Skeletal muscle cell (primary cell): ENCODE measurements at regions not wholly inside any gene's neighbourhood (a gene's known extent, or its start where the extent isn't known, plus 50 kb on each side); places are given as distances from the start of the nearest gene placed in this dataset.
A peak's percentile ranks its signal among the peaks of the same experiment; 100 is the strongest.
"Not testable (repeated sequence)": the region's sequence is repeated elsewhere in the genome, so short reads cannot be mapped to it uniquely, and the experiment has no call there.

Source experiments
- DNase-seq: peaks from one replicate; pipeline ENCODE4 v3.0.0-alpha.2; 2010; ENCODE audit warnings: low read depth
- H3K4me3 ChIP-seq: 2 replicates; pipeline ENCODE4 v1.5.1; 2011; ENCODE audit warnings: low read depth, mild to moderate bottlenecking, control low read depth, low read length, moderate library complexity

- H3K4me3 ChIP-seq, result no peak overlapping the region
- DNase-seq, result no peak
Observed at GRCh38 chr2:189231719-189232323, 52.3 kb upstream of the COL5A2 start.

- H3K4me3 ChIP-seq, result no peak overlapping the region
- DNase-seq, result no peak
Observed at GRCh38 chr2:189232759-189233406, 53.3 kb upstream of the COL5A2 start.

- no peak overlapping the region for H3K4me3 ChIP-seq
- peak; percentile 51 for DNase-seq
Observed at GRCh38 chr2:189233527-189233926, 54.0 kb upstream of the COL5A2 start.

GRCh38 chr2:189234991-189235390 is 55.4 kb upstream of the COL5A2 start:
- no peak for DNase-seq

GRCh38 chr2:189236066-189236465 is 56.5 kb upstream of the COL5A2 start:
- no peak for DNase-seq
- H3K4me3 ChIP-seq, result no peak overlapping the region

More at GRCh38 chr2:189234991-189235390, 55.4 kb upstream of the COL5A2 start:
- H3K4me3 ChIP-seq, result no peak overlapping the region

GRCh38 chr2:189238903-189239302 is 59.3 kb upstream of the COL5A2 start:
- DNase-seq, result no peak
- H3K4me3 ChIP-seq, result no peak overlapping the region

GRCh38 chr2:189243843-189244242 is 64.3 kb upstream of the COL5A2 start:
- not testable (repeated sequence) for H3K4me3 ChIP-seq, DNase-seq

- no peak for DNase-seq
- no peak overlapping the region for H3K4me3 ChIP-seq
Observed at GRCh38 chr2:189247276-189247675, 67.7 kb upstream of the COL5A2 start.

- DNase-seq, result no peak
- H3K4me3 ChIP-seq, result no peak overlapping the region
Observed at GRCh38 chr2:189248141-189248540, 68.6 kb upstream of the COL5A2 start.

- no peak overlapping the region for H3K4me3 ChIP-seq
- DNase-seq, result no peak
Observed at GRCh38 chr2:189249171-189249570, 69.6 kb upstream of the COL5A2 start.

- H3K4me3 ChIP-seq, result no peak overlapping the region
- DNase-seq, result no peak
Observed at GRCh38 chr2:189249901-189250300, 70.3 kb upstream of the COL5A2 start.

- DNase-seq, result no peak
Observed at GRCh38 chr2:189252991-189253675, 73.6 kb upstream of the COL5A2 start.

GRCh38 chr2:189253836-189254235 is 74.3 kb upstream of the COL5A2 start:
- no peak for DNase-seq
- no peak overlapping the region for H3K4me3 ChIP-seq

More at GRCh38 chr2:189252991-189253675, 73.6 kb upstream of the COL5A2 start:
- no peak overlapping the region for H3K4me3 ChIP-seq

GRCh38 chr2:189254268-189254883 is 74.8 kb upstream of the COL5A2 start:
- no peak overlapping the region for H3K4me3 ChIP-seq

GRCh38 chr2:189255711-189256110 is 76.2 kb upstream of the COL5A2 start:
- H3K4me3 ChIP-seq, result no peak overlapping the region
- DNase-seq, result no peak

More at GRCh38 chr2:189254268-189254883, 74.8 kb upstream of the COL5A2 start:
- peak; percentile 86 for DNase-seq

GRCh38 chr2:189258616-189259365 is 79.2 kb upstream of the COL5A2 start:
- DNase-seq, result no peak
- no peak overlapping the region for H3K4me3 ChIP-seq

GRCh38 chr2:189260361-189260814 is 80.8 kb upstream of the COL5A2 start:
- DNase-seq, result no peak
- no peak overlapping the region for H3K4me3 ChIP-seq

- peak; percentile 63 for DNase-seq
- H3K4me3 ChIP-seq, result no peak overlapping the region
Observed at GRCh38 chr2:189261431-189261841, 81.9 kb upstream of the COL5A2 start.

GRCh38 chr2:189261916-189262315 is 82.4 kb upstream of the COL5A2 start:
- DNase-seq, result no peak

More at GRCh38 chr2:189261916-189262315, 82.4 kb upstream of the COL5A2 start:
- H3K4me3 ChIP-seq, result no peak overlapping the region
